ENCODE measurements at regions not wholly inside any gene's neighbourhood (a gene's known extent, or its start where the extent isn't known, plus 50 kb on each side); places are given as distances from the start of the nearest gene placed in this dataset.

- no peaks in the 10 kb centered on the region for H3K36me3 ChIP-seq (ENCODE audit: insufficient read depth, low read length, poor library complexity, severe bottlenecking)
- H3K4me1 ChIP-seq (ENCODE audit: insufficient read depth, low read length, poor library complexity, severe bottlenecking), result no peaks in the 10 kb centered on the region
- no peaks in the 10 kb centered on the region for H3K27me3 ChIP-seq (replicated peaks; ENCODE audit: insufficient read depth, low read depth, low read length, poor library complexity)
- no TSS peak for BruUV-seq (replicated peaks)
- ChIA-PET CTCF (no interaction called here), POLR2A (ENCODE audit: low non-redundant PET) (no interaction called here)
- H3K27ac ChIP-seq (ENCODE audit: low read depth, low read length, poor library complexity, severe bottlenecking), result no peak overlapping the region
- TF ChIP-seq CTCF (conservative IDR thresholded peaks at IDR 0.05; ENCODE audit: low read depth, low read length) (no peak), EZH2 (IDR thresholded peaks at IDR 0.05; ENCODE audit: borderline replicate concordance, low read depth, low read length, poor library complexity, severe bottlenecking) (no peak)
- no peak for DNase-seq (ENCODE audit: low spot score)
- no peak overlapping the region for H3K4me3 ChIP-seq (ENCODE audit: low read depth, low read length, poor library complexity, severe bottlenecking)
- intact Hi-C loops (cut with micrococcal nuclease; ENCODE audit: unreplicated experiment), result no loop called here
- H3K9me3 ChIP-seq (ENCODE audit: low read depth, low read length, poor library complexity, severe bottlenecking), result no peaks in the 10 kb centered on the region
These were observed 475.3 kb upstream of the NRP1 start for GRCh38 chr10:33809732-33810131.

GRCh38 chr10:33808475-33808874, 474.0 kb upstream of the NRP1 start:
- intact Hi-C loops (cut with micrococcal nuclease; ENCODE audit: unreplicated experiment), result no loop called here
- Histone ChIP-seq H3K36me3 (ENCODE audit: insufficient read depth, low read length, poor library complexity, severe bottlenecking) (no peaks in the 10 kb centered on the region), H3K4me3 (ENCODE audit: low read depth, low read length, poor library complexity, severe bottlenecking) (no peak overlapping the region), H3K27me3 (replicated peaks; ENCODE audit: insufficient read depth, low read depth, low read length, poor library complexity) (no peaks in the 10 kb centered on the region), H3K9me3 (ENCODE audit: low read depth, low read length, poor library complexity, severe bottlenecking) (no peaks in the 10 kb centered on the region), H3K4me1 (ENCODE audit: insufficient read depth, low read length, poor library complexity, severe bottlenecking) (no peaks in the 10 kb centered on the region), H3K27ac (ENCODE audit: low read depth, low read length, poor library complexity, severe bottlenecking) (no peak overlapping the region)
- DNase-seq (ENCODE audit: low spot score), result no peak
- CTCF ChIA-PET, result no interaction called here
- TF ChIP-seq CTCF (conservative IDR thresholded peaks at IDR 0.05; ENCODE audit: low read depth, low read length) (no peak), EZH2 (IDR thresholded peaks at IDR 0.05; ENCODE audit: borderline replicate concordance, low read depth, low read length, poor library complexity, severe bottlenecking) (no peak)
- POLR2A ChIA-PET (ENCODE audit: low non-redundant PET), result no interaction called here
- no TSS peak for BruUV-seq (replicated peaks)

GRCh38 chr10:33807531-33808359, 473.3 kb upstream of the NRP1 start:
- CTCF ChIA-PET, result no interaction called here
- Histone ChIP-seq H3K27ac (ENCODE audit: low read depth, low read length, poor library complexity, severe bottlenecking) (no peak overlapping the region), H3K27me3 (replicated peaks; ENCODE audit: insufficient read depth, low read depth, low read length, poor library complexity) (no peaks in the 10 kb centered on the region), H3K4me1 (ENCODE audit: insufficient read depth, low read length, poor library complexity, severe bottlenecking) (no peaks in the 10 kb centered on the region), H3K4me3 (ENCODE audit: low read depth, low read length, poor library complexity, severe bottlenecking) (no peak overlapping the region), H3K36me3 (ENCODE audit: insufficient read depth, low read length, poor library complexity, severe bottlenecking) (no peaks in the 10 kb centered on the region), H3K9me3 (ENCODE audit: low read depth, low read length, poor library complexity, severe bottlenecking) (no peaks in the 10 kb centered on the region)
- POLR2A ChIA-PET (ENCODE audit: low non-redundant PET), result no interaction called here
- no peak for DNase-seq (ENCODE audit: low spot score)
- BruUV-seq (replicated peaks), result no TSS peak
- intact Hi-C loops (cut with micrococcal nuclease; ENCODE audit: unreplicated experiment), result no loop called here
- no peak for TF ChIP-seq CTCF (conservative IDR thresholded peaks at IDR 0.05; ENCODE audit: low read depth, low read length)
- TF ChIP-seq EZH2 (IDR thresholded peaks at IDR 0.05; ENCODE audit: borderline replicate concordance, low read depth, low read length, poor library complexity, severe bottlenecking), result no peak
